Right cardiac atrium (tissue), 5 donors: ENCODE measurements at regions not wholly inside any gene's neighbourhood (a gene's known extent, or its start where the extent isn't known, plus 50 kb on each side); places are given as distances from the start of the nearest gene placed in this dataset.
A peak's percentile ranks its signal among the peaks of the same experiment; 100 is the strongest.

Experiments used
- ATAC-seq, 2 donors: fragments of 200-7000 bp; cut with Tn5 transposase; one replicate each; pipeline versions ENCODE4 v1.8.0 to v1.9.1; 2020; ENCODE audit warnings: moderate library complexity in 2 of 2, mild to moderate bottlenecking in 1 of 2
- DNase-seq, 3 donors: peaks; one replicate each; pipeline ENCODE4 v3.0.0-alpha.2; 2020
- H3K27ac ChIP-seq: one replicate; pipeline ENCODE4 v1.5.1; 2013; ENCODE audit warnings: mild to moderate bottlenecking, low read length, control low read depth, moderate library complexity
- H3K27me3 ChIP-seq: one replicate; pipeline ENCODE4 v1.6.1; 2013; ENCODE audit not compliant: control insufficient read depth, insufficient read depth
- H3K4me1 ChIP-seq: one replicate; pipeline ENCODE4 v1.6.1; 2013; ENCODE audit warnings: low read length; ENCODE audit not compliant: control insufficient read depth, insufficient read depth
- H3K4me3 ChIP-seq: one replicate; pipeline ENCODE4 v1.5.1; 2013; ENCODE audit warnings: low read length, control low read depth
- H3K9me3 ChIP-seq: one replicate; pipeline ENCODE4 v1.6.1; 2013; ENCODE audit warnings: low read length; ENCODE audit not compliant: control insufficient read depth
- WGBS: extraction: QIAGEN DNeasy Blood & Tissue Kit; methylation state at CpG from one replicate; pipeline ENCODE4 v1.1.7; 2013; 5-methylcytosine and 5-hydroxymethylcytosine counted together
- intact Hi-C, 4 donors: fragments of 100-400 bp; cut with DNase I; formaldehyde crosslinking; loops; one replicate each; pipeline versions ENCODE4 v1.11.0 to v1.14.0; 2022 to 2023
- donor health status: healthy with polysubstance abuse.
- donor health status: DM: no; HTN: yes; CAD: no.
- donor health status: DM: no; HTN: no; CAD: no.
- donor health status: DM: no; HTN: yes; CAD: no; lungs with severe emphysema.
- donor health status: DM: yes; HTN: yes; CAD: no.

- Histone ChIP-seq H3K4me3 (no peak overlapping the region), H3K4me1 (no peaks in the 10 kb centered on the region), H3K27ac (no peak overlapping the region), H3K9me3 (no peaks in the 10 kb centered on the region), H3K27me3 (no peaks in the 10 kb centered on the region)
- intact Hi-C loops = no loop called here
- ATAC-seq (peak; percentile 21 to 29), DNase-seq (peak in 2 of 3 donors; percentile 11 to 21)
- 36% methylated on average over 3 of the region's 3 CpGs for WGBS
Measured at GRCh38 chrX:20547611-20548051, 280.9 kb upstream of the RPS6KA3 start.

- no peak for ATAC-seq
- Histone ChIP-seq H3K9me3 (no peaks in the 10 kb centered on the region), H3K27me3 (no peaks in the 10 kb centered on the region), H3K4me3 (no peak overlapping the region), H3K27ac (no peak overlapping the region), H3K4me1 (no peaks in the 10 kb centered on the region)
- intact Hi-C loops = no loop called here
- 51% methylated on average over 3 of the region's 3 CpGs for WGBS
- no peak for DNase-seq
Measured at GRCh38 chrX:20545538-20545937, 278.8 kb upstream of the RPS6KA3 start.

- H3K9me3 ChIP-seq = no peaks in the 10 kb centered on the region
- H3K27me3 ChIP-seq = no peaks in the 10 kb centered on the region
- H3K4me1 ChIP-seq = no peaks in the 10 kb centered on the region
- DNase-seq (no peak), ATAC-seq (no peak)
- no peak overlapping the region for H3K27ac ChIP-seq
- no peak overlapping the region for H3K4me3 ChIP-seq
- WGBS = 50% methylated on average over 1 of the region's 1 CpG
- intact Hi-C loops = no loop called here
Measured at GRCh38 chrX:20542072-20542471, 275.4 kb upstream of the RPS6KA3 start.

DNA sequence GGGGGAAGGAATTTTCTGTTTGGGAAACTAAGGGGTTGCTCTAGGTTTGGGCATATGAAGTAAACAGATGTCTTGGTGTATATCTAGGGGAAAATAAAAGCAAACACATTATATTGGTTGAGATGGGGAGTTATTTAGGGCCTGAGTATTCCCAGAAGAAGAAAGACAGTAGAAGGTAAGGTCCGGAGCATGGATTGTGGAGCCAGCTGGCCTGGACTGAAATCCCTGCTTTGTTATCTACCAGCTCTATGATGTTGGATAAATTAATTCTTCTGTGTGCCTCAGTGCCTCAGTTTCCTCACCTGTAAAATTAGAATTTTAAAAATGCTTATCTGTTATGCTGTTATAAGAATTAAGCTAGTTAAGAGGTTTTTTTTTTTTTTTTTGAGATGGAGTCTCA is 272.3 kb upstream of the RPS6KA3 start:
- no peak for ATAC-seq
- no peak overlapping the region for H3K27ac ChIP-seq
- H3K4me1 ChIP-seq = no peaks in the 10 kb centered on the region
- intact Hi-C loops = loop anchor here in 1 of 4 donors (10.0 kb wide), 1 partner anchor 76 kb away; no protein-coding TSS in a partner anchor
- H3K27me3 ChIP-seq = no peaks in the 10 kb centered on the region
- no peaks in the 10 kb centered on the region for H3K9me3 ChIP-seq
- DNase-seq = no peak
- 94% methylated on average over 1 of the region's 1 CpG for WGBS
- H3K4me3 ChIP-seq = no peak overlapping the region

DNA sequence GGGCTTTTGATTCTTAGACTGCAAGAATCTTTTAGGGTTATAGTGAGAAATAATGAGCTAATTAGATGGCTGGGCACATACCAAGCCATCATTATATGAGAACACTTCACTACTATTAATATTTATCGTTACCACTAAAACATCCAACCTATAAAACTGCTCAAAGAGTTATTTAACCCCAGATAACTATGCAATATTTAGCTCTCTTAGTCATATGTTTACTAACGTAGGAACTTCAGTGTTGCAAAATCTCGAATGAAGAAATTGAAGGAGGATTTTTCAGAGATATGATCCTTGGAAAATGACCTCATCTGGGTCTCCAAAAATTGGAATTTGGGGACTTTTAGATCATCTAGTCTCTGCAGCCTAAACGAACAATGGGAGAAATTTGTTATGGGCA is 265.0 kb upstream of the RPS6KA3 start:
- DNase-seq = no peak
- Histone ChIP-seq H3K9me3 (no peaks in the 10 kb centered on the region), H3K27ac (no peak overlapping the region), H3K27me3 (no peaks in the 10 kb centered on the region), H3K4me3 (no peak overlapping the region), H3K4me1 (peaks cover 1% of the 10 kb centered on the region)
- 70% methylated on average over 4 of the region's 4 CpGs for WGBS
- intact Hi-C loops = loop anchor here in 1 of 4 donors (10.0 kb wide), 1 partner anchor 83 kb away; no protein-coding TSS in a partner anchor
- no peak for ATAC-seq

GRCh38 chrX:20530406-20530921 is 263.8 kb upstream of the RPS6KA3 start:
- intact Hi-C loops = loop anchor here in 1 of 4 donors (10.0 kb wide), 1 partner anchor 84 kb away; no protein-coding TSS in a partner anchor
- Histone ChIP-seq H3K27me3 (no peaks in the 10 kb centered on the region), H3K27ac (no peak overlapping the region), H3K9me3 (no peaks in the 10 kb centered on the region), H3K4me1 (peaks cover 1% of the 10 kb centered on the region), H3K4me3 (peak overlapping the region; percentile 20)
- WGBS = 2% methylated on average over 9 of the region's 9 CpGs
- DNase-seq (peak in 2 of 3 donors; percentile 15 to 61), ATAC-seq (peak in 1 of 2 donors; percentile 42)

- Histone ChIP-seq H3K4me1 (peaks cover 1% of the 10 kb centered on the region), H3K27me3 (no peaks in the 10 kb centered on the region), H3K27ac (no peak overlapping the region), H3K9me3 (no peaks in the 10 kb centered on the region), H3K4me3 (no peak overlapping the region)
- DNase-seq (no peak), ATAC-seq (no peak)
- intact Hi-C loops = loop anchor here in 3 of 4 donors (10.0 kb wide), 4 partner anchors 85 to 1215 kb away; no protein-coding TSS in a partner anchor
- WGBS = 3% methylated on average over 1 of the region's 1 CpG
Measured at GRCh38 chrX:20529711-20530110, 263.0 kb upstream of the RPS6KA3 start.

DNA sequence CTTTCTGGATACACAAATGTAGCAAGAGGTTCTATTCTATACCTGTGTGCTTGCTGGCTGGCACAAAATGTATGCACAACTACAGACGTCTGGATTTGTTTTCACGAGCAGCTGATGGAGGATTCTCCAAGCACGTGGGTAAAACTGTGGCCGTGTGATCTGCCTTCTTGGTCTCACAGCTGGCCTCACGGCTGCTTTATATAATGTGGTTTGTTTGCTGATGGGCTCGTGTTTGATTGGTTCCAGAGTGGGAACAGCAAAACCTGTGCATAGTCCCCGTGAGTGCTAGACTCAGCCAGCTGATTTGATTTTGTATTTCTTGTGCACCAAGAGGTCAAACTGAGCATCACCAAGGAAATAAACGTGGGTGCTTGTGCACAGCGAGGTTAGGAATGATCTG is 262.6 kb upstream of the RPS6KA3 start:
- no peak overlapping the region for H3K4me3 ChIP-seq
- no peaks in the 10 kb centered on the region for H3K9me3 ChIP-seq
- no peak for DNase-seq
- intact Hi-C loops = loop anchor here in 2 of 4 donors (10.0 kb wide), 3 partner anchors 946 to 1216 kb away; no protein-coding TSS in a partner anchor
- H3K27ac ChIP-seq = no peak overlapping the region
- H3K27me3 ChIP-seq = no peaks in the 10 kb centered on the region
- no peak for ATAC-seq
- WGBS = 18% methylated on average over 9 of the region's 9 CpGs
- peaks cover 1% of the 10 kb centered on the region for H3K4me1 ChIP-seq

- peak in 2 of 3 donors; percentile 13 to 77 for DNase-seq
- no peak overlapping the region for H3K4me3 ChIP-seq
- peak in 1 of 2 donors; percentile 49 for ATAC-seq
- intact Hi-C loops = loop anchor here in 2 of 4 donors (10.0 kb wide), 3 partner anchors 947 to 1217 kb away; no protein-coding TSS in a partner anchor
- 1% methylated on average over 3 of the region's 3 CpGs for WGBS
- H3K27ac ChIP-seq = no peak overlapping the region
- H3K9me3 ChIP-seq = no peaks in the 10 kb centered on the region
- H3K27me3 ChIP-seq = no peaks in the 10 kb centered on the region
- H3K4me1 ChIP-seq = peaks cover 1% of the 10 kb centered on the region
Measured at GRCh38 chrX:20527558-20528011, 260.9 kb upstream of the RPS6KA3 start.

- Histone ChIP-seq H3K27ac (no peak overlapping the region), H3K9me3 (no peaks in the 10 kb centered on the region), H3K4me1 (peaks cover 1% of the 10 kb centered on the region), H3K27me3 (no peaks in the 10 kb centered on the region), H3K4me3 (no peak overlapping the region)
- 70% methylated on average over 4 of the region's 4 CpGs for WGBS
- intact Hi-C loops = loop anchor here in 2 of 4 donors (10.0 kb wide), 3 partner anchors 948 to 1218 kb away; no protein-coding TSS in a partner anchor
- DNase-seq (no peak), ATAC-seq (no peak)
Measured at GRCh38 chrX:20527041-20527440, 260.3 kb upstream of the RPS6KA3 start.

- no peak overlapping the region for H3K27ac ChIP-seq
- no peaks in the 10 kb centered on the region for H3K9me3 ChIP-seq
- DNase-seq (no peak), ATAC-seq (no peak)
- intact Hi-C loops = loop anchor here in 2 of 4 donors (10.0 kb wide), 3 partner anchors 951 to 1221 kb away; no protein-coding TSS in a partner anchor
- 61% methylated on average over 5 of the region's 5 CpGs for WGBS
- H3K27me3 ChIP-seq = no peaks in the 10 kb centered on the region
- H3K4me1 ChIP-seq = no peaks in the 10 kb centered on the region
- H3K4me3 ChIP-seq = no peak overlapping the region
Measured at GRCh38 chrX:20523626-20524312, 257.1 kb upstream of the RPS6KA3 start.
